ENCODE measurements at regions not wholly inside any gene's neighbourhood (a gene's known extent, or its start where the extent isn't known, plus 50 kb on each side); places are given as distances from the start of the nearest gene placed in this dataset.

DNA sequence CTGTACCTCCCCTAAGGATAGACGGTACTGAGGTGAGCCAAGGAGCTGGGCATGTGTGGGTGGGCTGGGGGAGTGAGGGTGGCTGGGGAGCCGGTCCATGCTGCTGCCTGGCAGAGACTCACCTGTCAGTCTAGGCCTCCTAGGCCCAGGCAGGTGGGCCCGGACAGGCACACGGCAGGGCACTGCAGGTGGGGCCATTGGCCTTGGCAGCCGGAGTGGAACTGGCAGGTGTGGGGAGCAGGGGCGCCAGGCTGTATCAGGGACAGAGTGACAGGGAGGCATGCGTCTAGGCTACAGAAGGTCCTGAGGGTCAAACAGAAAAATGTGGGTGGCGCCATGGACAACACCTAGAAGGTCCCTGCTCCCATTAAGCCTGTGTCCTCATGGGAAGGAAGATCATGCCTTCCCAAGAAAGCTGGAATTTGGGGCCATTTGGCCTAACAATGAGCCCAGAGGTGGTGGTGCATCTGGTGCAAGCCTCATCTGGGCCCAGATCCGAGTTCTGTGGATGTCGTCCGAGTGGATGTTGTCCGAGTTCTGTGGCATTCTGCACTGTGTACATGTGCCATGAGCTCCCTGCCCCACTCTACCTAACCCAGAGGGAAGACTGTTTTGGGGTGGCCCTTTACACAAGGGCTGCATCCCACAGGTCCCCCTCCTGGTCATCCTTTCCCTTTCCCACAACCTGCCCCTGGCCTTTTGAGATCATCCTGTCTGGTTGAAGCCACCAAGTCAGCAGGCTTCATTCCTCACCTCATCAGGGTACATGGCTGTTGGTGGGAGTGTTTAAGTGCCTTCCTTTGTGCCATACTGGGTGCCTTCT is 249.7 kb downstream of the GLI2 start:
- Histone ChIP-seq H3K4me3 (ENCODE audit: low read depth, low read length) (no peak overlapping the region), H3K27me3 (ENCODE audit: control insufficient read depth, insufficient read depth, low read length) (no peaks in the 10 kb centered on the region), H3K36me3 (ENCODE audit: control insufficient read depth, insufficient read depth, low read length) (peaks cover 1% of the 10 kb centered on the region)
- DNase-seq (ENCODE audit: low read depth) = no peak
- no peak for TF ChIP-seq CTCF (IDR thresholded peaks at IDR 0.05; ENCODE audit: insufficient read depth, low read length, poor library complexity, severe bottlenecking)

DNA sequence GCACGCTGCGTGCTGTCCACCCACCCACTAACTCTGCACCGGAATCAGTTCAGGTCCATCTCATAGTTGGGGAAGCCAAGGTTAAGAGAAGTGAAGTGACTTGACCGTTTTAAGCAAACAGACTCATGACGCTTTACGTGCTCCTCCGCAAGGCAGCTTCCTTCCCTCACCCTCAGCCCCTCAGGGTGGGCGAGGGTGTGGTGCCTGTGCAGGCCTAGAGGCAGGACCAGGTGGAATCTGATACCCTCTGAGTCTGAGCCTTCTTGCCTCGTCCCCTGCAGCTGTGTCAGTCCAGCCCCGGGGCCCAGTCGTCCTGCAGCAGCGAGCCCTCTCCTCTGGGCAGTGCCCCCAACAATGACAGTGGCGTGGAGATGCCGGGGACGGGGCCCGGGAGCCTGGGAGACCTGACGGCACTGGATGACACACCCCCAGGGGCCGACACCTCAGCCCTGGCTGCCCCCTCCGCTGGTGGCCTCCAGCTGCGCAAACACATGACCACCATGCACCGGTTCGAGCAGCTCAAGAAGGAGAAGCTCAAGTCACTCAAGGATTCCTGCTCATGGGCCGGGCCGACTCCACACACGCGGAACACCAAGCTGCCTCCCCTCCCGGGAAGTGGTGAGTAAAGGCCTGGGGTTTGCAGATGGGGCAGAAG is 250.5 kb downstream of the GLI2 start:
- H3K27me3 ChIP-seq (ENCODE audit: control insufficient read depth, insufficient read depth, low read length) = no peaks in the 10 kb centered on the region
- peaks cover 1% of the 10 kb centered on the region for H3K36me3 ChIP-seq (ENCODE audit: control insufficient read depth, insufficient read depth, low read length)
- H3K4me3 ChIP-seq (ENCODE audit: low read depth, low read length) = no peak overlapping the region
- DNase-seq (ENCODE audit: low read depth) = no peak
- TF ChIP-seq CTCF (IDR thresholded peaks at IDR 0.05; ENCODE audit: insufficient read depth, low read length, poor library complexity, severe bottlenecking) = no peak

DNA sequence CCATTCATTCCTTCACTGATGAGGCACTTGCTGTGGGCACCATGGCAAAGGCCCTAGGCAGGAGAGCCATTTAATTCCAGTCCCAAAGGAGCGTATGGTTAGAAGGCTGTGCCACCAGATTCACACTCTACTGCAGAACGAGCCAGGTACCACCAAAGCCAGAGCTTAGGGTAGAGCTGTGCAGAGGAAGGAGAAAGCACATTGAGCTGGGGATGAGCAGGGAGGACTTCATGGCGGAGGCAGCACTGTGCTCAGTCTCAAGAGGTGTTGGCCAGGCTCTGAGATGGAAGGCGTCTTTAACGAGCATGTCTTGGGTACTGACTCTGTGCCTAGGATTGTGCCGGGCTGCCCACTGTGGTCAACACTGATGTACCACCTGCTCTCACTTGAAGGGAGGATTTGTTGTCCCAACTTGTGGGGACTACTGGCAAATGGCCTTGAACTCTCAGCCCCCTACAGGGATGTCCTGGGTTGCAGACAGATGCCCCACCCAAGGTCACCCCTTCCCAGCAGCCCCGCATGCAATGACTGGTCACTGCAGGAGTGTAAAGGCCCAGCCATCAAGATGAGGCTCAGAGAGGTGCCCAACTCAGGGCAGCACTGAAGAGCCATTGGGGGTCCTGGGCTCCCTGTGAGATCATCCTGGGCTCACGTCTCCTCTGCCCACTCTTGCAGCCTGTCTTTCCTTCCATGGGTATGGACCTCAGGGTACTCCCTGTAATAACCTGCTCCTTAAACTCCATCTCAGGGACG is 251.4 kb downstream of the GLI2 start:
- peaks cover 1% of the 10 kb centered on the region for H3K36me3 ChIP-seq (ENCODE audit: control insufficient read depth, insufficient read depth, low read length)
- DNase-seq (ENCODE audit: low read depth) = no peak
- no peaks in the 10 kb centered on the region for H3K27me3 ChIP-seq (ENCODE audit: control insufficient read depth, insufficient read depth, low read length)
- no peak overlapping the region for H3K4me3 ChIP-seq (ENCODE audit: low read depth, low read length)
- no peak for TF ChIP-seq CTCF (IDR thresholded peaks at IDR 0.05; ENCODE audit: insufficient read depth, low read length, poor library complexity, severe bottlenecking)

DNA sequence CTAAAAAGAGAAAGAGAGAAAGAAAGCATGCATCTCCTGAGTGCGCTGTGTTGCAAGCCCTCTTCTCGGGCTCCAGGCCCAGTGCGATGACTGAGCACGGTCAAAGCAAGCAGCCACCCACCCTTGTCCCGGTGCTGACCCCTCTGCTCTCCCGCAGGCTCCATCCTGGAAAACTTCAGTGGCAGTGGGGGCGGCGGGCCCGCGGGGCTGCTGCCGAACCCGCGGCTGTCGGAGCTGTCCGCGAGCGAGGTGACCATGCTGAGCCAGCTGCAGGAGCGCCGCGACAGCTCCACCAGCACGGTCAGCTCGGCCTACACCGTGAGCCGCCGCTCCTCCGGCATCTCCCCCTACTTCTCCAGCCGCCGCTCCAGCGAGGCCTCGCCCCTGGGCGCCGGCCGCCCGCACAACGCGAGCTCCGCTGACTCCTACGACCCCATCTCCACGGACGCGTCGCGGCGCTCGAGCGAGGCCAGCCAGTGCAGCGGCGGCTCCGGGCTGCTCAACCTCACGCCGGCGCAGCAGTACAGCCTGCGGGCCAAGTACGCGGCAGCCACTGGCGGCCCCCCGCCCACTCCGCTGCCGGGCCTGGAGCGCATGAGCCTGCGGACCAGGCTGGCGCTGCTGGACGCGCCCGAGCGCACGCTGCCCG is 252.5 kb downstream of the GLI2 start:
- no peak for TF ChIP-seq CTCF (IDR thresholded peaks at IDR 0.05; ENCODE audit: insufficient read depth, low read length, poor library complexity, severe bottlenecking)
- H3K27me3 ChIP-seq (ENCODE audit: control insufficient read depth, insufficient read depth, low read length) = no peaks in the 10 kb centered on the region
- H3K4me3 ChIP-seq (ENCODE audit: low read depth, low read length) = no peak overlapping the region
- peaks cover 1% of the 10 kb centered on the region for H3K36me3 ChIP-seq (ENCODE audit: control insufficient read depth, insufficient read depth, low read length)
- no peak for DNase-seq (ENCODE audit: low read depth)

- Histone ChIP-seq H3K27me3 (ENCODE audit: control insufficient read depth, insufficient read depth, low read length) (no peaks in the 10 kb centered on the region), H3K4me3 (ENCODE audit: low read depth, low read length) (no peak overlapping the region), H3K36me3 (ENCODE audit: control insufficient read depth, insufficient read depth, low read length) (peaks cover 1% of the 10 kb centered on the region)
- no peak for TF ChIP-seq CTCF (IDR thresholded peaks at IDR 0.05; ENCODE audit: insufficient read depth, low read length, poor library complexity, severe bottlenecking)
- no peak for DNase-seq (ENCODE audit: low read depth)
These were observed 253.2 kb downstream of the GLI2 start for GRCh38 chr2:120988700-120989511.

Measured in kidney epithelial cell (primary cell).